ENCODE measurements at regions not wholly inside any gene's neighbourhood (a gene's known extent, or its start where the extent isn't known, plus 50 kb on each side); places are given as distances from the start of the nearest gene placed in this dataset.

GRCh38 chr12:43167691-43168090 lies 384.3 kb downstream of the ADAMTS20 start:
- H3K4me1 ChIP-seq (ENCODE audit: control insufficient read depth, extremely low read depth, insufficient read depth, low read length): no peaks in the 10 kb centered on the region
- no peaks in the 10 kb centered on the region for H3K9me1 ChIP-seq (ENCODE audit: control insufficient read depth, extremely low read depth, insufficient read depth, low read length)
- no peaks in the 10 kb centered on the region for H3K79me2 ChIP-seq (ENCODE audit: control insufficient read depth, insufficient read depth, low read length)
- TF ChIP-seq EZH2 (IDR thresholded peaks at IDR 0.05; ENCODE audit: low read length) (no peak), CTCF (optimal IDR thresholded peaks at IDR 0.05 in 1 of 3, IDR thresholded peaks at IDR 0.05 in 1 of 3, conservative IDR thresholded peaks at IDR 0.05 in 1 of 3; ENCODE audit: extremely low read depth in 1 of 3, insufficient read depth in 2 of 3, low read length in 3 of 3) (no peak)
- H4K20me1 ChIP-seq (ENCODE audit: control insufficient read depth, extremely low read depth, insufficient read depth, low read length): no peaks in the 10 kb centered on the region
- H3K9ac ChIP-seq (ENCODE audit: control insufficient read depth, extremely low read depth, insufficient read depth, low read length): no peak overlapping the region
- H3K4me2 ChIP-seq (ENCODE audit: control insufficient read depth, extremely low read depth, insufficient read depth, low read depth, low read length): no peak overlapping the region
- no peak for DNase-seq (ENCODE audit: low read depth, low spot score)
- no peaks in the 10 kb centered on the region for H3K36me3 ChIP-seq (ENCODE audit: control insufficient read depth in 2 of 2, extremely low read depth in 1 of 2, insufficient read depth in 2 of 2, low read length in 2 of 2)
- no peaks in the 10 kb centered on the region for H3K27me3 ChIP-seq (ENCODE audit: control insufficient read depth, extremely low read depth, insufficient read depth, low read length)
- no peak for FAIRE-seq
- dilution Hi-C loops (cut with MboI; ENCODE audit: extremely low pct_ligation_motif_present, low sequenced_read_pairs): no loop called here
- no peak overlapping the region for H2AFZ ChIP-seq (ENCODE audit: control insufficient read depth, low read length)
- H3K9me3 ChIP-seq (ENCODE audit: control insufficient read depth, low read depth, low read length): no peaks in the 10 kb centered on the region
- H3K4me3 ChIP-seq (ENCODE audit: control insufficient read depth in 2 of 3, extremely low read depth in 1 of 3, insufficient read depth in 2 of 3, low read depth in 1 of 3, low read length in 3 of 3): no peak overlapping the region
- H3K27ac ChIP-seq (ENCODE audit: control insufficient read depth, insufficient read depth, low read length): no peak overlapping the region

GRCh38 chr12:43165351-43165750 lies 386.7 kb downstream of the ADAMTS20 start:
- H2AFZ ChIP-seq (ENCODE audit: control insufficient read depth, low read length): no peak overlapping the region
- H3K4me1 ChIP-seq (ENCODE audit: control insufficient read depth, extremely low read depth, insufficient read depth, low read length): no peaks in the 10 kb centered on the region
- no peaks in the 10 kb centered on the region for H3K27me3 ChIP-seq (ENCODE audit: control insufficient read depth, extremely low read depth, insufficient read depth, low read length)
- no peak overlapping the region for H3K27ac ChIP-seq (ENCODE audit: control insufficient read depth, insufficient read depth, low read length)
- no peak overlapping the region for H3K9ac ChIP-seq (ENCODE audit: control insufficient read depth, extremely low read depth, insufficient read depth, low read length)
- TF ChIP-seq EZH2 (IDR thresholded peaks at IDR 0.05; ENCODE audit: low read length) (no peak), CTCF (optimal IDR thresholded peaks at IDR 0.05 in 1 of 3, IDR thresholded peaks at IDR 0.05 in 1 of 3, conservative IDR thresholded peaks at IDR 0.05 in 1 of 3; ENCODE audit: extremely low read depth in 1 of 3, insufficient read depth in 2 of 3, low read length in 3 of 3) (no peak)
- FAIRE-seq (no peak), DNase-seq (ENCODE audit: low read depth, low spot score) (no peak)
- no peak overlapping the region for H3K4me2 ChIP-seq (ENCODE audit: control insufficient read depth, extremely low read depth, insufficient read depth, low read depth, low read length)
- H3K79me2 ChIP-seq (ENCODE audit: control insufficient read depth, insufficient read depth, low read length): no peaks in the 10 kb centered on the region
- H3K9me1 ChIP-seq (ENCODE audit: control insufficient read depth, extremely low read depth, insufficient read depth, low read length): no peaks in the 10 kb centered on the region
- no peaks in the 10 kb centered on the region for H3K36me3 ChIP-seq (ENCODE audit: control insufficient read depth in 2 of 2, extremely low read depth in 1 of 2, insufficient read depth in 2 of 2, low read length in 2 of 2)
- H3K9me3 ChIP-seq (ENCODE audit: control insufficient read depth, low read depth, low read length): no peaks in the 10 kb centered on the region
- dilution Hi-C loops (cut with MboI; ENCODE audit: extremely low pct_ligation_motif_present, low sequenced_read_pairs): no loop called here
- H4K20me1 ChIP-seq (ENCODE audit: control insufficient read depth, extremely low read depth, insufficient read depth, low read length): no peaks in the 10 kb centered on the region
- no peak overlapping the region for H3K4me3 ChIP-seq (ENCODE audit: control insufficient read depth in 2 of 3, extremely low read depth in 1 of 3, insufficient read depth in 2 of 3, low read depth in 1 of 3, low read length in 3 of 3)

All from keratinocyte (primary cell).